ENCODE measurements at regions not wholly inside any gene's neighbourhood (a gene's known extent, or its start where the extent isn't known, plus 50 kb on each side); places are given as distances from the start of the nearest gene placed in this dataset.
A peak's percentile ranks its signal among the peaks of the same experiment; 100 is the strongest.

GRCh38 chr6:163956571-163957407 lies 542.3 kb downstream of the QKI start (continued):
- TF ChIP-seq PHF5A (CRISPR knock-in tag; IDR thresholded peaks at IDR 0.05; ENCODE audit: low read depth, unreplicated experiment) (no peak), SALL1 (CRISPR knock-in tag; IDR thresholded peaks at IDR 0.05) (peak; percentile 45), ZNF549 (CRISPR knock-in tag; IDR thresholded peaks at IDR 0.05) (no peak), DR1 (CRISPR knock-in tag; IDR thresholded peaks at IDR 0.05) (no peak), FOXC1 (CRISPR knock-in tag; IDR thresholded peaks at IDR 0.05; ENCODE audit: borderline replicate concordance) (no peak), SP140L (CRISPR knock-in tag; IDR thresholded peaks at IDR 0.05; ENCODE audit: borderline replicate concordance) (no peak), ZNF878 (CRISPR knock-in tag; IDR thresholded peaks at IDR 0.05) (no peak), ZNF646 (CRISPR knock-in tag; IDR thresholded peaks at IDR 0.05) (no peak), ZNF598 (CRISPR knock-in tag; IDR thresholded peaks at IDR 0.05; ENCODE audit: borderline replicate concordance) (0 out of 2 replicates have a peak, but pooled peaks have one; percentile 34), IKZF4 (CRISPR knock-in tag; IDR thresholded peaks at IDR 0.05; ENCODE audit: borderline replicate concordance, low read depth, not compliant biosample characterization) (no peak), KIAA2018 (CRISPR knock-in tag; IDR thresholded peaks at IDR 0.05; ENCODE audit: borderline replicate concordance) (no peak), ZNF512 (CRISPR knock-in tag; IDR thresholded peaks at IDR 0.05) (no peak)

Data from HepG2 (cell line).